Fibroblast of skin of back (primary cell): ENCODE measurements at regions not wholly inside any gene's neighbourhood (a gene's known extent, or its start where the extent isn't known, plus 50 kb on each side); places are given as distances from the start of the nearest gene placed in this dataset.
A peak's percentile ranks its signal among the peaks of the same experiment; 100 is the strongest.
"Not testable (repeated sequence)": the region's sequence is repeated elsewhere in the genome, so short reads cannot be mapped to it uniquely, and the experiment has no call there.

Source experiments
- DNase-seq: peaks from one replicate; pipeline ENCODE4 v3.0.0-alpha.2; 2013

- DNase-seq = no peak
These were observed 1183.0 kb downstream of the TECRL start for GRCh38 chr4:63226229-63226628.

DNA sequence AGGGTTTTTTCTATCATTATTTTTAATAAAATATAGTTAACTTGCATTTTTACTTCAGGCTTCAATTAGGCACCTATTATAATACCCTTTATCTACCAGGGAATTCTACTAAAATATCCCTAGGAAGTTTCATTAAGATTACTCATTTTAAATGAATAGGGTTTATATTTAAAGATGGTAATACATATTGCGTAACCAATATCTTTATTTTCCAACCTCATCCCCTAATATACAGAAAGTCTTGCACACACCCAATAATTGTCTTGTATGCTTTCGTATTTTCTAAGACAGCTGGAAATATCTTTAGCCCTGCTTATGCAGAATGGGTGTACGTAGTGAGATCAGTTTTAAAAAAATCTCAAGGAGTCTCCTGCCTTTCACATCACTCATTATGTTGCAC lies 1186.8 kb downstream of the TECRL start:
- no peak for DNase-seq

- DNase-seq = no peak
These were observed 1187.8 kb downstream of the TECRL start for GRCh38 chr4:63221477-63221876.

- peak; percentile 58 for DNase-seq
These were observed 1190.4 kb downstream of the TECRL start for GRCh38 chr4:63218856-63219255.

GRCh38 chr4:63214076-63214475 lies 1195.2 kb downstream of the TECRL start:
- DNase-seq = peak; percentile 61

- DNase-seq = peak; percentile 73
These were observed 1197.3 kb downstream of the TECRL start for GRCh38 chr4:63211776-63212479.

DNA sequence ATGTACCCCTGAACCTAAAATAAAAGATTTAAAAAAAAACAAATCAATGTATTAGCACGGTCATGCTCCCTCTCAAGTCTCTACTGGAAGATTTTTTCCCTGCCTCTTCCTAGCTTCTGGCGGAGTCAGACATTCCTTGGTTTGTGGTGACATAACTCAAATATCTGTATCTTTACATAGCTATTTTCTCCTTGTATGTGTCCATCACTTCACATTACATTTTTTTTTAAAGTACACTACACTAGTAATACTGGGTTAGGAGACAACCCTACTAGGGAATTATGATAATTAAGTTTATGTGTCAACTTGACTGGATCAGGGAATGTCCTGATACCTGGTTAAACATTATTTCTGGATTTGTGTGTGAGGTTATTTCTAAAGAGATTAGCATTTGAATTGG lies 1197.9 kb downstream of the TECRL start:
- DNase-seq = peak; percentile 86

GRCh38 chr4:63193029-63193428 lies 1216.2 kb downstream of the TECRL start:
- DNase-seq = not testable (repeated sequence)

DNA sequence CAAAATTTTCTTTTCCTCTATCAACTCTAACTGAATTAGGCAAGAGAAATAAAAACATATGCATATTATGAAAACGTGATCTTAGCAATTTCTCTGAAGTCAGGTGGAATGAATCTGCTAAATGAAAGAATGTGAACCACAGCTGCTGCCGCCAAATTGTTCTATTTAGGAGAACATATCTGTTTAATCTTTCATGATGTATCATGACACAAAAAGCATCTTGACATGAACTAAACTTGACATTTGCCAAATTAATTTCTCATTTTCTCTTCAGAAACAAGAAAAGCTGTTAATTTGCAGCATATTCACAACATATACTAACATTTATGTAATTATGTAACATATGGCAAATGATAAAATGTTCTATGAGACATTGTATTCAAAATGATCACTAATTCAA lies 1237.9 kb downstream of the TECRL start:
- no peak for DNase-seq

GRCh38 chr4:63170923-63171322 lies 1238.3 kb downstream of the TECRL start:
- DNase-seq = no peak

GRCh38 chr4:63169836-63170235 lies 1239.4 kb downstream of the TECRL start:
- DNase-seq = no peak

- DNase-seq = peak; percentile 67
These were observed 1253.7 kb downstream of the TECRL start for GRCh38 chr4:63155561-63155960.

GRCh38 chr4:63123441-63123840 lies 1285.8 kb downstream of the TECRL start:
- no peak for DNase-seq

- no peak for DNase-seq
These were observed 1286.3 kb downstream of the TECRL start for GRCh38 chr4:63122955-63123354.

- DNase-seq = no peak
These were observed 1302.7 kb downstream of the TECRL start for GRCh38 chr4:63106600-63106999.

DNA sequence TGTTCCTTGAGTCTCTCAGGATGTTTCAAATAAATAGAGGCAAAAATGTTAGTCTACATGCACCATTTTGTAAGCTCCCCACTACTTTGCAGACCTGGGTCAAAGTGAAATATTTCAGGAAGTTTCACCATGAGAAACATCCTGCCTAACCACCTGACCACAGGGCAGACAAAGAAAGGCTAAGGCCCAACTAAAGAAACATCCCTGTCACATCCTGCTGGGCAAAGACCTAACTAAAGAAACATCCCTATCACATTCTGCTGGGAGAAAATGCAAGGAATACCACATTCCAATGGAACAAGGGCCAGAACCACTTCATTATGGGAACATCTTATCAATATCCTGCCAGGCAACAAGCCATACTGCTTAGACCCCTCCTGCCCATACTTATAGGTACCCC lies 1303.4 kb downstream of the TECRL start:
- peak; percentile 1 for DNase-seq

DNA sequence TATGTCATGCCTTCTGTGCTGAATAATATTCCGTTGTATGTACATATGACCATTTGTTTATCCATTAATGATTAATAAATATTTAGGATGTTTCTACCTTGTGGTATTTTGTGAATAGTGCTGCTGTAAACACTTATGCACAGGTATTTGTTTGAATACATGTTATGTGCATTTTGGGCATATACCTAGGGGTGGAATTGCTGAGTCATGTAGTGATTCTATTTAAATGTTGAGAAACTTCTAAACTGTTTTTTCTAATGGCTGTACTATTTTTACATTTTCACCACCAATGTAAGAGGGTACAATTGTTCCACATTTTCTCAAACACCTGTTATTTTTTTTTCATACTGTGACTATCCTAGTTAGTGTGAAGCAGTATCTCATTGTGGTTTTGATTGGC lies 1318.6 kb downstream of the TECRL start:
- DNase-seq = no peak

GRCh38 chr4:63085091-63085490 lies 1324.2 kb downstream of the TECRL start:
- peak; percentile 65 for DNase-seq

GRCh38 chr4:63080934-63081333 lies 1328.3 kb downstream of the TECRL start:
- peak; percentile 67 for DNase-seq

DNA sequence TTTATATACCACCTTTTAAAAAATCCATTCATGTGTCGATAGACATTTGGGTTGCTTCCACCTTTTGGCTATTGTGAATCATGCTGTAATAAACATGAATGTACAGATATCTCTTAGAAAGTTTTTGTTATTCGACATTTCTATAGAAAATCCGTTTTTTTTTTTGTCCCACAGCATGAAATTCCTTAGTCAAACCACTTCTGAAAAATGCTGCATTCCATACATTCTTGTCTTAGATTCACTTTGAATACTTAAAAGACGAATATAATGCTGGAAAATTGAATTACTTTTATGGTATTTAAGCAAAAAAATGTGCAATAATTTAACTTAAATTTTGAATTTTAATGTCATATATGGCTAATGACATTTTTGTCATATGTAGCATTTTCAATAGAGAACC lies 1345.5 kb downstream of the TECRL start:
- peak; percentile 62 for DNase-seq

- not testable (repeated sequence) for DNase-seq
These were observed 1346.4 kb downstream of the TECRL start for GRCh38 chr4:63062891-63063290.

GRCh38 chr4:63049726-63050125 lies 1359.5 kb downstream of the TECRL start:
- DNase-seq = peak; percentile 92

DNA sequence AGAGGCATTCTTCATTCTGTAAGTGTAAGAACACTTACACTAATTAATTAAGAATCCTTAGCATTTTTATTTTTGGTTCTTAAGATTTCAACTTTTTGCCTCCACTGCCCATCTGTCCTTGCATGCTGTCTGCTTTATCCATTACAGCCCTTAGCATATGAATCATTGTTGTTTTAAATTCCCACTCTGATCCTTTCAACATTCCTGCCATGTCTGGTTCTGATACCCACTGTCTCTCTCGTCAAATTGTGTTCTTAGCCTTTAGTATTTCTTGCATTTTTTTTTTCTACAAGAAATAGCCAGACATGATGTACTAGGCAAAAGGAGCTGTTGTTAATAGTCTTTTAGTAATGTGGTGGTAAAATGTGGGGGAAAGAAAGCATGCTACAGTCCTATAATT lies 1360.0 kb downstream of the TECRL start:
- DNase-seq = peak; percentile 89

DNA sequence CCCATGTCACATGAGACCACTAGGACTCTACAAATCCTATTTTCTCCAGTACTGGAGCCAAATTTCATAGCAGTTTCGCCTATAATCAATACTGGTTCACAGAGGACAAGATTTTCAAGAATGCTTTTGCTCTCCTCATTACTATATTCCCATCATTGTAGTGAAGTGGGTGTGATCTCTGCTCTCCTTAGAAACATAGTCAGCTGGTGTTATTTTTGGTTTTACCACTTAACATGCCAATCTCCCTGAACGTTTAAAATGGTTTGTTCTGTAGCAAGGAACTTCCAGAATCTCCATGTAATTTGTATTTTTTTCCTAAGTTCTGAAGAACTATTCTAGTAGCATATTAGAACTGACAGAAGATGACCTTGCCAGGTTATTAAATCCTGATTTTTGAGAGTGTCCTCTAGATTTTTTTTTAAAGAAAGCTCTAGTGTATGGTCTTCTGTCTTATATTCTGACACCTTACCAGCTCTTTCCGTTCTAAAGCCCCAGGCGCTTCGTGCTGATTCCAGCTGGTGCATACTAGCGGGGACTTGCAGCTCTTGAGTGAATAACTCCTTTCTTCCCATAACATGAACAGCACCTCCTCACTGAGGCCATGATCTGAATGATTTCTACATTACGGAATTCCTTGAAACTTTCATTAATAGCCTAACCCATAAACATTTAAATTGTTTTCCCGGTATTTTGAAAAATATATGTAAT lies 1372.9 kb downstream of the TECRL start:
- DNase-seq = no peak
